ENCODE measurements at regions not wholly inside any gene's neighbourhood (a gene's known extent, or its start where the extent isn't known, plus 50 kb on each side); places are given as distances from the start of the nearest gene placed in this dataset.

DNA sequence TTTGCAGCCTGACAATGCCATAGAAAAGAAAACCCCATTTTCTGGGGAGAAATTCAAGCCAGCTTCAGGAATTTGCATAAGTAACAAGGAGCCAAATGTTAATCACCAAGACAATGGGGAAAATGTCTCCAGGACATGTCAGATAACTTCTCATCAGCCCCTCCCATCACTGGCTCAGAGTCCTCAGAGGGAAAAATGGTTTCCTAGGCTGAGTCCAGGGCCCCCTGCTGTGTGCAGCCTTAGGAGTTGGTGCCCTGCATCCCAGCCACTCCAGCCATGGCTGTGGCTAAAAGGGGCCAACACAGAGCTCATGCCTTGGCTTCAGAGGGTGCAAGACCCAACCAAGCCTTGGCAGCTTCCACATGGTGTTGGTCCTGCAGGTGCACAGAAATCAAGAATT lies 63.7 kb upstream of the FANCL start:
- TF ChIP-seq POLR2A (IDR thresholded peaks at IDR 0.05; ENCODE audit: low read length) (no peak), GATA1 (IDR thresholded peaks at IDR 0.05; ENCODE audit: low read depth, low read length) (no peak)
